GM23338 (cell line): ENCODE measurements at regions not wholly inside any gene's neighbourhood (a gene's known extent, or its start where the extent isn't known, plus 50 kb on each side); places are given as distances from the start of the nearest gene placed in this dataset.

Experiments
- ATAC-seq: fragments of 200-7000 bp; cut with Tn5 transposase; 3 replicates; pipeline ENCODE4 v1.9.1; 2020
- DNase-seq: peaks from one replicate; pipeline ENCODE4 v3.0.0-alpha.2; 2015; ENCODE audit warnings: low spot score
- H2AFZ ChIP-seq: fragments of 200-600 bp; sonication (generic); 2 replicates; pipeline ENCODE4 v1.8.0; 2016; ENCODE audit warnings: antibody characterized with exemption, mild to moderate bottlenecking, moderate library complexity
- H3F3A ChIP-seq: fragments of 200-600 bp; sonication (generic); replicated peaks from 2 replicates; pipeline ENCODE4 v1.8.0; 2017; ENCODE audit warnings: antibody characterized with exemption, mixed run types, low read depth
- H3K27ac ChIP-seq: fragments of 200-600 bp; sonication (generic); 2 replicates; pipeline ENCODE4 v1.6.1; 2016; ENCODE audit warnings: low read depth
- H3K27me3 ChIP-seq: fragments of 200-600 bp; sonication (generic); 2 replicates; pipeline ENCODE4 v1.8.0; 2016; ENCODE audit warnings: mild to moderate bottlenecking, mixed run types, moderate library complexity; ENCODE audit not compliant: insufficient read depth
- H3K36me3 ChIP-seq: fragments of 200-600 bp; sonication (generic); 2 replicates; pipeline ENCODE4 v1.8.0; 2016; ENCODE audit warnings: mild to moderate bottlenecking; ENCODE audit not compliant: insufficient read depth
- H3K4me1 ChIP-seq: fragments of 200-600 bp; sonication (generic); 2 replicates; pipeline ENCODE4 v1.8.0; 2016; ENCODE audit warnings: mild to moderate bottlenecking, moderate library complexity; ENCODE audit not compliant: insufficient read depth
- H3K4me2 ChIP-seq: fragments of 200-600 bp; sonication (generic); 2 replicates; pipeline ENCODE4 v1.7.1; 2017; ENCODE audit warnings: mixed run types
- H3K4me3 ChIP-seq: fragments of 200-600 bp; sonication (generic); 2 replicates; pipeline ENCODE4 v1.6.1; 2016; ENCODE audit warnings: mixed run types
- H3K79me2 ChIP-seq: fragments of 200-600 bp; sonication (generic); replicated peaks from 2 replicates; pipeline ENCODE4 v1.8.0; 2017; ENCODE audit warnings: mild to moderate bottlenecking; ENCODE audit not compliant: insufficient read depth
- H3K9me2 ChIP-seq: fragments of 200-600 bp; sonication (generic); 2 replicates; pipeline ENCODE4 v1.8.0; 2017; ENCODE audit not compliant: insufficient read depth
- H4K20me1 ChIP-seq: fragments of 200-600 bp; sonication (generic); replicated peaks from 2 replicates; pipeline ENCODE4 v1.8.0; 2017; ENCODE audit warnings: mild to moderate bottlenecking; ENCODE audit not compliant: insufficient read depth
- H3K27ac Mint-ChIP-seq: 2 replicates; pipeline ENCODE4 v1.8.0; 2020; ENCODE audit warnings: inconsistent platforms, mild to moderate bottlenecking, moderate library complexity, mixed read lengths
- H3K27me3 Mint-ChIP-seq: 3 replicates; pipeline ENCODE4 v1.8.0; 2022; ENCODE audit warnings: low read depth, mild to moderate bottlenecking, moderate library complexity, mixed read lengths, inconsistent platforms; ENCODE audit not compliant: insufficient read depth, poor library complexity
- H3K36me3 Mint-ChIP-seq: 3 replicates; pipeline ENCODE4 v1.8.0; 2021; ENCODE audit warnings: low read depth, mild to moderate bottlenecking, inconsistent platforms, moderate library complexity, mixed read lengths
- H3K4me1 Mint-ChIP-seq: 3 replicates; pipeline ENCODE4 v1.8.0; 2020; ENCODE audit warnings: mild to moderate bottlenecking, inconsistent platforms, mixed read lengths
- H3K4me3 Mint-ChIP-seq: 3 replicates; pipeline ENCODE4 v1.8.0; 2021; ENCODE audit warnings: moderate library complexity, mild to moderate bottlenecking, inconsistent platforms, mixed read lengths
- H3K9me3 Mint-ChIP-seq: 3 replicates; pipeline ENCODE4 v1.8.0; 2020; ENCODE audit warnings: moderate library complexity, mild to moderate bottlenecking, inconsistent platforms, mixed read lengths
- CTCF ChIP-seq, 2 experiments: fragments of 200-600 bp in 1 of 2; sonication (generic) in 1 of 2; conservative IDR thresholded peaks; 2 replicates each; pipeline versions ENCODE4 v1.5.1 to v1.6.1; 2016 to 2017; ENCODE audit warnings: antibody characterized with exemption in 2 of 2, low read depth in 2 of 2, mild to moderate bottlenecking in 2 of 2, moderate library complexity in 1 of 2
- EZH2 ChIP-seq: fragments of 200-600 bp; sonication (generic); IDR thresholded peaks from one replicate; pipeline ENCODE4 v1.8.0; 2017; ENCODE audit warnings: antibody characterized with exemption, mild to moderate bottlenecking, low read depth; ENCODE audit not compliant: unreplicated experiment
- EZH2phosphoT487 ChIP-seq: fragments of 200-600 bp; sonication (generic); IDR thresholded peaks from one replicate; pipeline ENCODE4 v1.8.1; 2018; ENCODE audit warnings: antibody characterized with exemption; ENCODE audit not compliant: unreplicated experiment
- JUNB ChIP-seq: IDR thresholded peaks from one replicate; pipeline ENCODE4 v1.6.1; 2016; ENCODE audit warnings: antibody characterized with exemption; ENCODE audit not compliant: unreplicated experiment
- NANOG ChIP-seq: IDR thresholded peaks from 2 replicates; pipeline ENCODE4 v1.6.1; 2016; ENCODE audit warnings: antibody characterized with exemption, borderline replicate concordance
- POLR2AphosphoS5 ChIP-seq: IDR thresholded peaks from 2 replicates; pipeline ENCODE4 v1.6.1; 2016; ENCODE audit warnings: antibody characterized with exemption, low read depth
- REST ChIP-seq: IDR thresholded peaks from one replicate; pipeline ENCODE4 v1.6.1; 2018; ENCODE audit warnings: antibody characterized with exemption; ENCODE audit not compliant: unreplicated experiment
- STAT1 ChIP-seq: IDR thresholded peaks from one replicate; pipeline ENCODE4 v1.6.1; 2016; ENCODE audit warnings: antibody characterized with exemption; ENCODE audit not compliant: unreplicated experiment
- ZNF114 ChIP-seq: fragments of 250-450 bp; sonication (Bioruptor Pico); IDR thresholded peaks from 2 replicates; pipeline ENCODE4 v1.5.0; 2020; ENCODE audit warnings: mild to moderate bottlenecking, moderate library complexity
- ZNF331 ChIP-seq: fragments of 250-450 bp; sonication (Bioruptor Pico); IDR thresholded peaks from 2 replicates; pipeline ENCODE4 v1.5.0; 2020; ENCODE audit warnings: low read depth, mild to moderate bottlenecking, moderate library complexity
- ZNF462 ChIP-seq: fragments of 250-450 bp; sonication (Bioruptor Pico); IDR thresholded peaks from 2 replicates; pipeline ENCODE4 v1.5.0; 2020; ENCODE audit warnings: mild to moderate bottlenecking, moderate library complexity
- TF ChIP-seq, protein P1 (sequence below): IDR thresholded peaks from 2 replicates; pipeline ENCODE4 v1.6.1; 2016; ENCODE audit warnings: antibody characterized with exemption

- DNase-seq, result no peak
These were observed 77.5 kb upstream of the INPP4B start for GRCh38 chr4:142923619-142924018.

More at GRCh38 chr4:142923619-142924018, 77.5 kb upstream of the INPP4B start:
- Histone ChIP-seq H4K20me1 (no peaks in the 10 kb centered on the region), H3K79me2 (no peaks in the 10 kb centered on the region), H3K4me2 (no peak overlapping the region), H3K36me3 (no peaks in the 10 kb centered on the region), H3K9me2 (no peaks in the 10 kb centered on the region), H3F3A (no peaks in the 10 kb centered on the region), H3K4me1 (no peaks in the 10 kb centered on the region), H3K27ac (no peak overlapping the region), H3K27me3 (no peaks in the 10 kb centered on the region), H3K4me3 (no peak overlapping the region), H2AFZ (peak overlapping the region; percentile 25; the same call in 1 of the 2 replicates)
- no peak overlapping the region for H3K4me3 Mint-ChIP-seq
- no peak overlapping the region for H3K27ac Mint-ChIP-seq
- no peaks in the 10 kb centered on the region for H3K36me3 Mint-ChIP-seq
- H3K9me3 Mint-ChIP-seq, result no peaks in the 10 kb centered on the region; the same call in 2 of the 3 replicates
- ATAC-seq, result no peak
- no peaks in the 10 kb centered on the region for H3K27me3 Mint-ChIP-seq
- TF ChIP-seq CTCF (conservative IDR thresholded peaks at IDR 0.05; ENCODE audit: low read depth in 2 of 2) (no peak), ZNF331 (CRISPR knock-in tag) (no peak), REST (no peak), ZNF462 (no peak), JUNB (no peak), EZH2phosphoT487 (no peak), ZNF114 (CRISPR knock-in tag) (no peak), EZH2 (no peak), STAT1 (no peak), NANOG (no peak), POLR2AphosphoS5 (no peak)
- TF ChIP-seq, protein P1, sequence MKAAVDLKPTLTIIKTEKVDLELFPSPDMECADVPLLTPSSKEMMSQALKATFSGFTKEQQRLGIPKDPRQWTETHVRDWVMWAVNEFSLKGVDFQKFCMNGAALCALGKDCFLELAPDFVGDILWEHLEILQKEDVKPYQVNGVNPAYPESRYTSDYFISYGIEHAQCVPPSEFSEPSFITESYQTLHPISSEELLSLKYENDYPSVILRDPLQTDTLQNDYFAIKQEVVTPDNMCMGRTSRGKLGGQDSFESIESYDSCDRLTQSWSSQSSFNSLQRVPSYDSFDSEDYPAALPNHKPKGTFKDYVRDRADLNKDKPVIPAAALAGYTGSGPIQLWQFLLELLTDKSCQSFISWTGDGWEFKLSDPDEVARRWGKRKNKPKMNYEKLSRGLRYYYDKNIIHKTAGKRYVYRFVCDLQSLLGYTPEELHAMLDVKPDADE, result no peak
- H3K4me1 Mint-ChIP-seq, result peaks cover 2% of the 10 kb centered on the region; the same call in 2 of the 3 replicates
